ENCODE measurements at regions not wholly inside any gene's neighbourhood (a gene's known extent, or its start where the extent isn't known, plus 50 kb on each side); places are given as distances from the start of the nearest gene placed in this dataset.

- DNase-seq (ENCODE audit: low read depth in 2 of 2) = no peak
- no peak for TF ChIP-seq CTCF (IDR thresholded peaks at IDR 0.05; ENCODE audit: low read depth, low read length)
- no peak overlapping the region for H3K4me3 ChIP-seq (replicated peaks in 1 of 2; ENCODE audit: low read depth in 2 of 2, low read length in 2 of 2)
These were observed 103.1 kb upstream of the SMC2 start for GRCh38 chr9:103991001-103991400.

GRCh38 chr9:103991698-103992097 lies 102.4 kb upstream of the SMC2 start:
- DNase-seq (ENCODE audit: low read depth in 2 of 2) = peak in 1 of 2 donors; percentile 60

GRCh38 chr9:103992938-103993579 lies 101.0 kb upstream of the SMC2 start:
- peak in 1 of 2 donors; percentile 26 for DNase-seq (ENCODE audit: low read depth in 2 of 2)
- no peak for TF ChIP-seq CTCF (IDR thresholded peaks at IDR 0.05; ENCODE audit: low read depth, low read length)
- no peak overlapping the region for H3K4me3 ChIP-seq (replicated peaks in 1 of 2; ENCODE audit: low read depth in 2 of 2, low read length in 2 of 2)

More at GRCh38 chr9:103991698-103992097, 102.4 kb upstream of the SMC2 start:
- no peak for TF ChIP-seq CTCF (IDR thresholded peaks at IDR 0.05; ENCODE audit: low read depth, low read length)
- H3K4me3 ChIP-seq (replicated peaks in 1 of 2; ENCODE audit: low read depth in 2 of 2, low read length in 2 of 2) = no peak overlapping the region

- H3K4me3 ChIP-seq (replicated peaks in 1 of 2; ENCODE audit: low read depth in 2 of 2, low read length in 2 of 2) = no peak overlapping the region
- TF ChIP-seq CTCF (IDR thresholded peaks at IDR 0.05; ENCODE audit: low read depth, low read length) = no peak
- no peak for DNase-seq (ENCODE audit: low read depth in 2 of 2)
These were observed 96.2 kb upstream of the SMC2 start for GRCh38 chr9:103997856-103998370.

- DNase-seq (ENCODE audit: low read depth in 2 of 2) = no peak
- TF ChIP-seq CTCF (IDR thresholded peaks at IDR 0.05; ENCODE audit: low read depth, low read length) = no peak
- H3K4me3 ChIP-seq (replicated peaks in 1 of 2; ENCODE audit: low read depth in 2 of 2, low read length in 2 of 2) = no peak overlapping the region
These were observed 94.6 kb upstream of the SMC2 start for GRCh38 chr9:103999375-104000062.

- TF ChIP-seq CTCF (IDR thresholded peaks at IDR 0.05; ENCODE audit: low read depth, low read length) = no peak
- DNase-seq (ENCODE audit: low read depth in 2 of 2) = peak; percentile 15 to 44
- H3K4me3 ChIP-seq (replicated peaks in 1 of 2; ENCODE audit: low read depth in 2 of 2, low read length in 2 of 2) = no peak overlapping the region
These were observed 84.3 kb upstream of the SMC2 start for GRCh38 chr9:104009826-104010225.
